ENCODE measurements at regions not wholly inside any gene's neighbourhood (a gene's known extent, or its start where the extent isn't known, plus 50 kb on each side); places are given as distances from the start of the nearest gene placed in this dataset.

- TF ChIP-seq L3MBTL2 (conservative IDR thresholded peaks at IDR 0.05) (no peak), TARDBP (IDR thresholded peaks at IDR 0.05) (no peak), ARNT (IDR thresholded peaks at IDR 0.05) (no peak), ELF4 (IDR thresholded peaks at IDR 0.05) (no peak), BHLHE40 (IDR thresholded peaks at IDR 0.05; ENCODE audit: borderline replicate concordance) (no peak), ZNF384 (IDR thresholded peaks at IDR 0.05) (no peak), CTBP1 (IDR thresholded peaks at IDR 0.05; ENCODE audit: borderline replicate concordance) (no peak), SP1 (IDR thresholded peaks at IDR 0.05) (no peak), FOXA1 (IDR thresholded peaks at IDR 0.05) (no peak), HDGF (IDR thresholded peaks at IDR 0.05; ENCODE audit: borderline replicate concordance) (no peak), NFRKB (IDR thresholded peaks at IDR 0.05) (no peak), FOXM1 (IDR thresholded peaks at IDR 0.05; ENCODE audit: borderline replicate concordance) (no peak), SUZ12 (IDR thresholded peaks at IDR 0.05) (no peak)
These were observed 123.6 kb upstream of the C1orf174 start for GRCh38 chr1:4023678-4024077.
